ENCODE measurements at regions not wholly inside any gene's neighbourhood (a gene's known extent, or its start where the extent isn't known, plus 50 kb on each side); places are given as distances from the start of the nearest gene placed in this dataset.
"Not testable (repeated sequence)": the region's sequence is repeated elsewhere in the genome, so short reads cannot be mapped to it uniquely, and the experiment has no call there.

GRCh38 chr3:88712552-88712951 is 394.9 kb upstream of the EPHA3 start:
- CTCF ChIA-PET = no interaction called here
- Mint-ChIP-seq H3K4me1 (no peaks in the 10 kb centered on the region), H3K36me3 (ENCODE audit: low read depth) (no peaks in the 10 kb centered on the region), H3K4me3 (no peak overlapping the region), H3K9me3 (peaks cover 2% of the 10 kb centered on the region), H3K27ac (no peak overlapping the region), H3K27me3 (no peaks in the 10 kb centered on the region)
- no peak for DNase-seq
- POLR2A ChIA-PET = no interaction called here

GRCh38 chr3:88713233-88713691 is 394.2 kb upstream of the EPHA3 start:
- POLR2A ChIA-PET = no interaction called here
- CTCF ChIA-PET = no interaction called here

GRCh38 chr3:88725440-88726165 is 381.8 kb upstream of the EPHA3 start:
- H3K36me3 Mint-ChIP-seq (ENCODE audit: low read depth) = no peaks in the 10 kb centered on the region
- no peaks in the 10 kb centered on the region for H3K27me3 Mint-ChIP-seq
- peaks cover 9% of the 10 kb centered on the region for H3K9me3 Mint-ChIP-seq
- H3K4me1 Mint-ChIP-seq = no peaks in the 10 kb centered on the region
- no peak for DNase-seq
- POLR2A ChIA-PET = no interaction called here
- H3K27ac Mint-ChIP-seq = no peak overlapping the region
- H3K4me3 Mint-ChIP-seq = no peak overlapping the region
- CTCF ChIA-PET = no interaction called here

More at GRCh38 chr3:88713233-88713691, 394.2 kb upstream of the EPHA3 start:
- no peaks in the 10 kb centered on the region for H3K36me3 Mint-ChIP-seq (ENCODE audit: low read depth)
- DNase-seq = no peak
- no peaks in the 10 kb centered on the region for H3K27me3 Mint-ChIP-seq
- no peak overlapping the region for H3K4me3 Mint-ChIP-seq
- H3K27ac Mint-ChIP-seq = no peak overlapping the region
- H3K9me3 Mint-ChIP-seq = peaks cover 2% of the 10 kb centered on the region
- no peaks in the 10 kb centered on the region for H3K4me1 Mint-ChIP-seq

- H3K36me3 Mint-ChIP-seq (ENCODE audit: low read depth) = no peaks in the 10 kb centered on the region
- no peaks in the 10 kb centered on the region for H3K9me3 Mint-ChIP-seq
Observed at GRCh38 chr3:88732186-88732585, 375.2 kb upstream of the EPHA3 start.

GRCh38 chr3:88742106-88742505 is 365.3 kb upstream of the EPHA3 start:
- H3K27me3 Mint-ChIP-seq = no peaks in the 10 kb centered on the region
- DNase-seq = no peak
- H3K36me3 Mint-ChIP-seq (ENCODE audit: low read depth) = no peaks in the 10 kb centered on the region
- H3K9me3 Mint-ChIP-seq = peaks cover 6% of the 10 kb centered on the region
- no peaks in the 10 kb centered on the region for H3K4me1 Mint-ChIP-seq
- H3K4me3 Mint-ChIP-seq = no peak overlapping the region
- ChIA-PET POLR2A (no interaction called here), CTCF (no interaction called here)
- H3K27ac Mint-ChIP-seq = no peak overlapping the region

More at GRCh38 chr3:88732186-88732585, 375.2 kb upstream of the EPHA3 start:
- no peak overlapping the region for H3K4me3 Mint-ChIP-seq
- no peak for DNase-seq
- H3K27me3 Mint-ChIP-seq = no peaks in the 10 kb centered on the region
- H3K27ac Mint-ChIP-seq = no peak overlapping the region
- H3K4me1 Mint-ChIP-seq = no peaks in the 10 kb centered on the region
- ChIA-PET POLR2A (no interaction called here), CTCF (no interaction called here)

- no peak overlapping the region for H3K27ac Mint-ChIP-seq
- H3K36me3 Mint-ChIP-seq (ENCODE audit: low read depth) = no peaks in the 10 kb centered on the region
- no peaks in the 10 kb centered on the region for H3K4me1 Mint-ChIP-seq
- no peak for DNase-seq
- no peak overlapping the region for H3K4me3 Mint-ChIP-seq
- CTCF ChIA-PET = no interaction called here
- POLR2A ChIA-PET = no interaction called here
- no peaks in the 10 kb centered on the region for H3K27me3 Mint-ChIP-seq
- H3K9me3 Mint-ChIP-seq = peaks cover 3% of the 10 kb centered on the region
Observed at GRCh38 chr3:88742674-88743507, 364.5 kb upstream of the EPHA3 start.

- Mint-ChIP-seq H3K9me3 (peaks cover 3% of the 10 kb centered on the region), H3K27me3 (no peaks in the 10 kb centered on the region), H3K36me3 (ENCODE audit: low read depth) (no peaks in the 10 kb centered on the region), H3K4me1 (no peaks in the 10 kb centered on the region), H3K27ac (no peak overlapping the region), H3K4me3 (no peak overlapping the region)
- ChIA-PET CTCF (no interaction called here), POLR2A (no interaction called here)
- no peak for DNase-seq
Observed at GRCh38 chr3:88744896-88745295, 362.5 kb upstream of the EPHA3 start.

- H3K36me3 Mint-ChIP-seq (ENCODE audit: low read depth); H3K4me1 Mint-ChIP-seq; CTCF ChIA-PET; POLR2A ChIA-PET; DNase-seq; H3K27ac Mint-ChIP-seq; H3K9me3 Mint-ChIP-seq; H3K27me3 Mint-ChIP-seq; H3K4me3 Mint-ChIP-seq: not testable (repeated sequence)
Observed at GRCh38 chr3:88747145-88747544, 360.3 kb upstream of the EPHA3 start.

- no peaks in the 10 kb centered on the region for H3K9me3 Mint-ChIP-seq
- H3K4me3 Mint-ChIP-seq = no peak overlapping the region
- H3K36me3 Mint-ChIP-seq (ENCODE audit: low read depth) = no peaks in the 10 kb centered on the region
- ChIA-PET CTCF (no interaction called here), POLR2A (no interaction called here)
- no peak overlapping the region for H3K27ac Mint-ChIP-seq
- no peaks in the 10 kb centered on the region for H3K4me1 Mint-ChIP-seq
- H3K27me3 Mint-ChIP-seq = no peaks in the 10 kb centered on the region
- DNase-seq = no peak
Observed at GRCh38 chr3:88758676-88759075, 348.7 kb upstream of the EPHA3 start.

GRCh38 chr3:88767746-88768145 is 339.7 kb upstream of the EPHA3 start:
- Mint-ChIP-seq H3K9me3 (peaks cover 3% of the 10 kb centered on the region), H3K36me3 (ENCODE audit: low read depth) (no peaks in the 10 kb centered on the region), H3K4me1 (no peaks in the 10 kb centered on the region), H3K27me3 (no peaks in the 10 kb centered on the region), H3K4me3 (no peak overlapping the region), H3K27ac (no peak overlapping the region)
- POLR2A ChIA-PET = no interaction called here
- DNase-seq = no peak
- CTCF ChIA-PET = no interaction called here

GRCh38 chr3:88773766-88774165 is 333.7 kb upstream of the EPHA3 start:
- H3K27ac Mint-ChIP-seq = no peak overlapping the region

GRCh38 chr3:88775026-88775690 is 332.3 kb upstream of the EPHA3 start:
- Mint-ChIP-seq H3K36me3 (ENCODE audit: low read depth) (no peaks in the 10 kb centered on the region), H3K27me3 (no peaks in the 10 kb centered on the region), H3K4me1 (no peaks in the 10 kb centered on the region), H3K9me3 (peaks cover 6% of the 10 kb centered on the region), H3K4me3 (no peak overlapping the region), H3K27ac (no peak overlapping the region)
- no peak for DNase-seq
- ChIA-PET CTCF (no interaction called here), POLR2A (no interaction called here)

More at GRCh38 chr3:88773766-88774165, 333.7 kb upstream of the EPHA3 start:
- Mint-ChIP-seq H3K4me1 (no peaks in the 10 kb centered on the region), H3K4me3 (no peak overlapping the region), H3K9me3 (peaks cover 6% of the 10 kb centered on the region), H3K27me3 (no peaks in the 10 kb centered on the region), H3K36me3 (ENCODE audit: low read depth) (no peaks in the 10 kb centered on the region)
- DNase-seq = no peak
- CTCF ChIA-PET = no interaction called here
- POLR2A ChIA-PET = no interaction called here

GRCh38 chr3:88779482-88779881 is 327.9 kb upstream of the EPHA3 start:
- Mint-ChIP-seq H3K9me3 (peaks cover 6% of the 10 kb centered on the region), H3K36me3 (ENCODE audit: low read depth) (no peaks in the 10 kb centered on the region), H3K4me1 (no peaks in the 10 kb centered on the region), H3K4me3 (no peak overlapping the region), H3K27ac (no peak overlapping the region), H3K27me3 (no peaks in the 10 kb centered on the region)
- POLR2A ChIA-PET = no interaction called here
- CTCF ChIA-PET = no interaction called here
- no peak for DNase-seq

Measured in activated CD4-positive, alpha-beta T cell treated with anti-CD3 and anti-CD28 coated beads, Interleukin-2, amount 10 ng/mL, durations not matched to agents 7 days and 5 days (primary cell).